HG03095 (cell line): ENCODE measurements at regions not wholly inside any gene's neighbourhood (a gene's known extent, or its start where the extent isn't known, plus 50 kb on each side); places are given as distances from the start of the nearest gene placed in this dataset.

ENCODE experiments used
- ATAC-seq: cut with Tn5 transposase; IDR thresholded peaks from one replicate; pipeline ENCODE4 v1.9.1; 2021; ENCODE audit warnings: moderate library complexity; ENCODE audit not compliant: unreplicated experiment

DNA sequence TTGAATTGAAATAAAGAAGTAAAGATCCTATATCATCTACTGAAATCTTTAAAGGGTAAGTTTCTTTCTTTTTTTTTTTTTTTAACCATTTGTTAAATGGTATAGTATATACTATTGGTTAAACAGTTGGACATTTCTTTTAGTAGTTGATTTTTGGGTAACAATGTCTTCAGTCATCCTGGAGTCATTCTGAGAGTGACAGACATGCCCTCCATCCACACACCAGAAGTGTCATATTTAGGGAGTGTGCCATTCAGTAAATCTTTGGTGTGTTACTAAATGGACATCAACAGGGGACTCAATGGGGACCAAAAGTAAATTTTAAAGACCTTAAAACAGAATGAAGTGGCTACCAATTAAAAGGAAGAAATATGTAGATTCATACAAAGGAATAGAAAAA is 50.8 kb upstream of the SLC39A10 start:
- no peak for ATAC-seq

DNA sequence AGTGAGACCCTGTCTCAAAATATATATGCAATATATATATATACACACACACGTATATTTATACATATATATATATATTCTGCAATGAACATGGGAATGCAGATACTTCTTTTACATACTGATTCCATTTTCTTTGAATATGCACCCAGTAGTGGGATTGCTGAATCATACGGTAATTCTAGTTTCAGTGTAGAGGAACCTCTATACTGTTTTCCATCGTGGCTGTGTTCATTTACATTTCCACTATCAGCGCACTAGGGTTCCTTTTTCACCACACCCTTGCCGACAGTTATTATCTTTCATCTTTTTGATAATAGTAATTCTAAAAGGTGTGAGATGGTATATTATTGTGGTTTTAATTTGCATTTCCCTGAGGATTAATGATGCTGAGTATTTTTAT is 52.3 kb upstream of the SLC39A10 start:
- no peak for ATAC-seq

DNA sequence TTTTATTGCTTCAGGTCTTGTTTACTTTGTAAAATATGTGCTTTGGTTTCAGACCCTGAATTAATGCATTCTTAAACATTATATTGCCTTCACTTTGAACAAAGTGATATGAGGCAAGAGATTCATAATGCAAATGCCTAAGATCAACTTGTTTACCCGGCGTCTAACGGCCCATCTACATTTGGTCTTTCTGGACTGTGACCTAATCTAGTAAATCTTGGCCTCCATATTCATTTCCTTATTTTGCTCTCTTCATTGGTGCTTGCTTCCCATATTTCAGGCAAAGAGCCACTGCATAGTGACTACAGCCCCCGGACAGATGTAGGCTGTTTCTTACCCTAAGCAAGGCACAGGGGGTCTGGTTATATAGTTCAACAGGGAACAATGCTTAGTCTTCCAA is 53.0 kb upstream of the SLC39A10 start:
- no peak for ATAC-seq

DNA sequence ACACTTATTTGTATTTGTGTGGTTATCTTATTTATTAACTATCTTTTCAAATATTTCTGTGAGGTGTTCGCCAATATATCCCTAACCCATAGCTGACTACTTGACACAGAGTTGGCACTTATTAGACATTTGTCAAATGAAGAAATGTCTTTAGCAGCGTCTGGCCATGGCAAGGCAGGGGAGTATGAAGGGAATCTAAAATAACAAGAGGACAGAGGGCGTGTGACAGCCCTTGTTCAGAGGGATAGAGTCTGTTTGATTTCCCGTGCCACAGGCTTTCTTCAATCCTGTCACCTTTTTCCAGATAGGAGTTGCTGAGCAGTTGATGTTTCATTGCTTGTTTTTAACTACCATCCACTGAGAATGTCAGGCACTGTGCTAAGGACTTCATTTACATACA is 53.6 kb upstream of the SLC39A10 start:
- ATAC-seq, result no peak

DNA sequence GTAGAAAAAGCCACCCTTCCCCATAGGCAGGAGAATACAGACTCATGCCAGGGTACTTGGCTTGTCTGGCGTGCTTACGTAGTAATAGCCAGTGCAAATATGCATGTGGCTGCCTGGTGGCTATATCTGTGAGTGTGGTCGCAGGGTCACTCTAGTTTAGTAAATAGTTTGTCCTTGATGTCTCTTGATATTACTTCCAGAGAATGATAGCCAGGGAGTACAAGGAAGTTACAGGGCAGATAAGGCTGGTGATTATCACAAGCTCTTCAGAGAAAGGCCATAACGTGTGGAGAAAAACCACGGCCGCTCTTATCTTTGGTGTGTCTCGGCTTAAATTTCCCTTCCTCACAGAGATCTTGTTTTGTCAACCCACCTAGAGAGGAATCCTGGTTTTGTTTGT is 54.3 kb upstream of the SLC39A10 start:
- no peak for ATAC-seq

DNA sequence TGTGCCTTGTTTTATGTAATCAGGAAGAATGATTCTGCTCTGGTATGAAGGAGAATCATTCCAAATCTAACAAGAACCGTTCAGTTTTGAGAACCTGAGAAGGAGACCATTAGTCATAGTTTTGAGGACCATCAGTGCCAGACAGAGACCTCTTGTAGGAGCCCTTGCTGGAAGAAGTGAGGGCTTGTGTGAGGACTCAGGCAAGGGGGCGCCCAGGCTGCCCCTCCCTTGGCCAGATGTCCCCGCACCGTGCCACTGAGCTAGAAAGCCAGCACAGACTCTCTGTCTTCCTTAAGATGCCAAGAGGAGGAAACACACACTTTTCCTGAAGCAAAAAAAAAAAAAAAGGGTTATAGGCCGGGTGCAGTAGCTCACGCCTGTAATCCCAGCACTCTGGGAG is 55.7 kb upstream of the SLC39A10 start:
- ATAC-seq, result no peak

DNA sequence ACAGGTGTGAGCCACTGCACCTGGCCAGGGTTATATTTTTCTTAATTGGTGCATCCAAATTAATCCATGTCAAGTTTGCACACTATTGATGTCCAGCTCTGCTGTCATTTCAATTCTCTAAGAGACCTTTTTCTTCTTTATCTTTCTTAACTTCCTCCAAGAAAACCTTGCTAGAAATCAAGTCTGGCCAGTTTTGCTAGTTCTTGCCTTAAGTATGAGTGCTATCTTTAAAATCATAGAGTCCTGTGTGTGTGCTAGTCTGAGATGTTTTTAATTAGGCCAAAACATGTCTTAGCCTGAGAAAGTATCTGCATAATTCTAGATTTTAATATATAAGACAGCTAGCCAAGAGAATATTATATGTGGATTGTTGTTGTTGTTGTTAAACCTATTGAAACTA is 56.2 kb upstream of the SLC39A10 start:
- no peak for ATAC-seq

DNA sequence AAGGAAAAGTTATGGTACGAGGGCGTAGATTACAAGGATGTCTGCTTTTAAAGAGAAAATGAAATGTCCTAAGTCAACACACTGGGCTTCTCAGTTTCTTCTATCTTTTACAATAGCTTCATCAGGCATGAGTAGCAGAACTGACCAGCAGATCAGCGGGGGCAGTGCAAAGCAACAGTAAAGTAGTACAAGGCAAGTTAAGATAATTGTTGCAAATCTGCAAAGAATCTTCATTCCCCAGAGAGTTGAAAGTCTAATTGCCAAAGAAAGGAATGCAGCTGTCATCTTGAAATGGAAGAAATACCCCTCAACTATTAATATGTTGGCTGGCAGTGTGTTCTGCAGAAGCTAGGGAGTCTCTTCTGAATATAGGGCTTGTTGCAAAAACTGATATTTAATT is 60.2 kb upstream of the SLC39A10 start:
- no peak for ATAC-seq

DNA sequence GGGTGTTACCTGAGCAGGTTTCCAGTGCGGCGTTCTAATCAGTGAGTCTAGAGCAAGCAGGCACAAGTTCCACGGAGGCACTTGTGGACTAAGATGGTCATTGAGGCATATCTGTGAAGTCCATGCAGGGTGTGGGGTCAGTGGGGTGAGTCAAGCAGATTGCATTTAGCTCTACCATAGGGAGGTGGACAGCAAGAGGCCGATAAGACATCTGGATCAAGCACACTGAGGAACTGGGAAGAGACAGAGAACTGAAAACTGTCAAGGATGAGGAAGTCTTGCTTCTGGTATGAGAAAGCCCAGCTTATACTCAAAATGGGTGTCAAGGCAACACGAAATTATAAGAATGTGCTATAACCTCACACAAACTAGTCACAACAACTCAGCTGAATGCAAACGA is 61.2 kb upstream of the SLC39A10 start:
- no peak for ATAC-seq

DNA sequence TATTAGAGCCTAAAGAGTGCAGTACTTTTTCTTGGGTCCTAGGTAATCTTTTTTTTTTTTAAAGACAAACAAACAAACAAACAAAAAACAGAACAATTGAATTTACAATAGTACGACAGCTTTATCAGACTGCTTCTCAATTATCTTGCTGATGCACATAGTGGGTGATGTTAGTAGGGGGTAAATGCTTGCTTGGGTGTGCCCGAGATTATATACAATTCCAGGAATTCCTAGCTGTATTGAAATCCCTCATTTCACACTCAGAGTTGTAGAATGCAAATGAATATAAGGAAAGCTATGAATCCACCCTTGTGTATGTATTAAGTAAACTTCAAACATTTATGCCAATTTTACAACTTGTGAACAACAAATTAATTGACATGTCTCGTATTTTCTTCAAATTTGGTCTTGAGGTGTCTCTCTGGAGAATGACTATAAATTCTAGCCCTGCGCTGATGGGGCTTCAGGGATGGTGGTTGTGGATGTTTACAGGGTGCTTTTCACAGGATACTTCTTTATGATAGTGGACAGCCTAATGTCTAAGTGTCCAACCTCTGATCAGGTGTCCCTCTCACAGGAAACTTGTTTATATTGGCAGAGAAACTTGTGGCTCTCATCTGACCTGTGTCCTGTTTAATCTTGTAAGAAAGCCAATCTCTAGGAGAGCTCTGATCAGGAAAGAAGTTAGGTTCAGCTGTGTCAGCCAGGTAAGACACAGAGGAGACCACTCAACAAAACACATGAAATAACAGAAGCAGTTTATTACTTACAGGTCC is 61.9 kb upstream of the SLC39A10 start:
- no peak for ATAC-seq

DNA sequence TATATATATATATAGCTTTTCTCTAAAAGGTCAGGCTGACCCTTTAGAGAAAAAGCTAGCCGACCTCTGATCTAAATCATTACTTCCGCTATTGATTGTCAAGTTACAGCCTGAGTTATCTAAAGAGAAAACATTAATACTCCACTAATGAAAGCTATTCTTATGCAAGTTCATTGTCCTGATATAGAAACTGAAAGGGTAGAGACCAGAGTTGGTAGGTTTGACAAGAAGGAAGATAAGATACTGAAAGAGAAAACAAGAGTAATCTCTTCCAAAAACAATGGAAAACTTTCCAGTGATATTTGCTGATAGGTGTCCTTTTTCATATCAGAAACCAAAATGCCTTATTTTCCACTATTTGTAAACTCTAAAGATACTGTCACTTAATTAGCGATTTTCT is 62.8 kb upstream of the SLC39A10 start:
- ATAC-seq, result no peak

DNA sequence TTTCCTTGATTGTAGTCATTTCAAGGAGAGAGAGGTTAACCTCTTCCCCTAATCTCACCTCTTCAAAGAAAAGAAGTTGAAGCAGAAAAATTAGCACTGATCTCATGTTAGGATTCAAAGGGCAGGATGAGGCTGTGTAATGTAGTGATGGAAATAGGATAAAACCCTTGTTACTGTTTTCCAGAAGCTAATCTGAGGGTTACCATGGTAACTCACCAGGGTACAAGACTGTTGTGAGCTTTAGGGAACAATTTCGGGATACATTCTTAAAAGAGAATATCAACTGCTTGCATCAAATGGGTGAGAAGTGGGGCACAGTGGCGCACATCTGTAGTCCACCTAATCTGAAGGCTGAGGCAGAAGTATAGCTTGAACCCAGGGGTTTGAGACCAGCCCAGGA is 64.9 kb upstream of the SLC39A10 start:
- no peak for ATAC-seq

DNA sequence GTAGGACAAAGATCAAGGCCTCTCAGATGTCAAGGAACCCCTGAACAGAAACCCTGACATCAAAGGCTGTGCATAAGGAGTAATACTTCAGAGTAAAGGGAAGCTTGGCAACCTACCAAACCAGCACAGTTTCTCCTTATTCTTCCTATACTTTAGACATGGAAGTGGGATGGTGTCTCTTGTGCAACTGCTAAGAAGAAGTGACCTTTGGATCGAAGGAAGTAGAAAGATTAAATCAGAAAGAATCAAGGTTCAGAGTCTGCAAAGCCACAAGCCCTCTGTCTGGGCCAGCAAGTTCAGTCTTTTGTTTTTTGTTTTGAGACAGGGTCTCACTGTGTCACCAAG is 66.2 kb upstream of the SLC39A10 start:
- no peak for ATAC-seq

DNA sequence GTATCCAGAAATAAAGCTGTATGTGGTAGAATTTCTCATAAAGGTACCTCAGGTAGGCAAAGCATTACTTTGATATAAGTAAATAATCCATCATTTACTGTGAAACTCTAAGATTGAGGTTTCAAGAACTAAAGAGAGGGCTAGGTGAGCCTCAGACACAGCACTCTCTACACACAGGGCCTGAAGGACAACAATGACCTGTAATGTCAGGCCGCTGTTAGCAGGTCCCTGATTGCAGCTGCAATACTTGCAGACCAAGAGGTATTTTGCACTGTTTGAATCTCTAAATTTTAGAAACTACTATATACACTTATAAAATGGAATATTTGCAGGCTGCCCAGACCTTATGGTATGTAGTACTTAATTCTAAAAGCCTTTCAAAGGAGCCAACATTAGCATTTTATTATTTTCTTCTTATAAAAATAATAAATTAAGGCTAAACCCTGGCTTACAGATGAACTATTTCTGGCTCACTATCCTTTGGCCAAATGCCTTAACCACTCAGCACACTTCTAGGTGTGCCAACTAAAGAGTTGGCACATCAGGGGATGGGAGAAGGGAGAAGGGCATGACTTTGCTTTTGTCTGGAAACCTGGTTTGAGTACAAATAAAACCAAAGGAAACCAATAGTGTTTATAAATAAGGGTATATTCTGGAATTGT is 66.7 kb upstream of the SLC39A10 start:
- ATAC-seq, result no peak

DNA sequence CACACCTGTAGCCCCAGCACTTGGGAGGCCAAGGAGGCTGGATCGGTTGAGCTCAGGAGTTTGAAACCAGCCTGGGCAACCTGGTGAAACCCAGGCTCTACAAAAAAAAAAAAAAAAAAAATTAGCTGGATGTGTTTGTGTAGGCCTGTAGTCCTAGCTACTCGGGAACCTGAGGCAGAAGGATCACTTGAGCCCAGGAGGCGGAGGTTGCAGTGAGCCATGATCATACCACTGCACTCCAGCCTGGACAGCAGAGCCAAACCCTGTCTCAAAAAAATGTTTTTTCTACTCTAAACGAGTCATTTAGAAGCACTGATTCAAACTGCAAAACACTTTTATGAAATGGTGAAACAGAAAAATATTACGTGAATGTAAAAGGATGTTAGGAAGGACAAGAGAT is 69.1 kb upstream of the SLC39A10 start:
- ATAC-seq, result no peak

DNA sequence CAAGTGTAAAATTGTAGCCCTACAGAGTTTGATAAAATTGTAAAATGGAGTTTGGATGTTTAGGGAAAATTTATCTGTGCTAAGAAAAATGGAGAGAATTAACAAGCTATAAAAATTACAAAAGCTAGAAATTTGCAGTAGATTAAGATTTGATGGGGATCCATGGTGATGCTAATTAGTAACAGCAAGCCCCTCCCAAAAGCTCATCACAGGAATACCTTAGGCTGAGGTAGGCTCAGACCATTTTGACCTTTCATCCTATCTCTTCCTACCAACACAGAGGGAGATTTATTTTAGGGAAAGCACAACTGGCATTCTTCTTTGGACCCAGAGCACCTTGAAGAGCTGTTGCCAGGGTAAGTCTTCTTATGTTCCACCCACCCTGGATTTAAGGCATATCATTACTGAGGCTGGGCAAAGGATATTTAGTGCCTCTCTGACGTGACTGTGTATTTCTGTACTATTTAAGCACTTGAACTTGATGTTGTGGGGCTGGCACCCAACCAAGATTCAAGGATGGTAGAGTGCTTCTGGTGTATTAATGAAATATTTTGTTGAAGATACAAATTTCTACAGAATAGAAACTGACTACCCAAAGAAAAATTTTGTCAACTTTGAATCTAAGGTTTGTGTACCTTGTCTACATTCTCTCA is 70.8 kb upstream of the SLC39A10 start:
- no peak for ATAC-seq

DNA sequence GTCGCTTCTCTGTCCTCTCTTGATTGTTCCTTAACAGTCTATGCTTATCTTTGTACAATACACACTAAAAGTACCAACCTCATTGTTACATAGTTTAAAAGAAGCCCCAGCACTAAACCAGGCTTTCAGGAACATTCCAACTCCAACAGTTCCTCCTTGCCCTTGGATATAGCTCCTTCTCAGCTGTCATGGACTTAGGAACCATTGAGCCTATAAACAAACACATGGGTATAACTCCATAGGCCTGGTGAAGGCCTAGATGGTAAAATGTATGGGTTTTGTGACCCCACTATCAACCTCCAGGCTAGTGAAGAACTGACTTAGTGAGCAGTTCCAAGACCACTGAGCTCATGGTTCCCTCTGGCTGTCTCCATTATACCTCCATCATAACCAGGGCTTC is 74.8 kb upstream of the SLC39A10 start:
- ATAC-seq, result no peak

DNA sequence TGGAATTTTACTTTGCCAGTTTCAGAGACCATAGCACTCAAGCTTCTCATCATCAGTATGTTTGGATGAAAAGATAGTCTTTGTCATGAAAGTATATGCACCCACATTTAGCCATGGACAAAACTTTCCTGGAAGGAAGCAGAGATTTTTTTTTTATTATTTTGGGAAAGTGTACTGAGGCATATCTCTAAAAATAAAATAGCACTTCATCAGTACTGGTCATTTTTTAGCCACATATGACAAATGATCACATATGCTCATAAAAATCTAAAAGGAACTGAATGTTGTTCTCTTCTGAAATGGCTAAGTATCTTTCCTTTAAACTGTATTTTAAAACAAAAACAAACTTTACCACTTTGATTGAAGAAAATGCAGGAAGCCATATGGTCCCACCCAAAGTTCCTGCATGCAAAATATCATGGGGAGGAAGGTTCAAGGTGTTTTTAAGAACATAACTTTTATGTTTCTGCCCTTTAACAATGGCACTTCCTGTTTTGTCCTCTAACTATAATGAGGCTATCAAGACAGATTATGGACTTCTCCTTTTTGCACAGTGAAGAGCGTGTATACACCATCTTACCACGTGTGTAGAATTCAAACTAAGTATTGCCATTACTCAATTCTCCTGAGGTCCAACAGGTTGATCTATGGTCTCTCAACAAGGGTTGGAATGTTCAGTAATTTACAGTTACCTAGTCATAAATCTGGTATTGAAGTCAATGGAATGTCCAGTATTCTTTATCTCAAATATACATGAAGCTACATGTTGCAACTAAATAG is 77.1 kb upstream of the SLC39A10 start:
- peak; percentile 46 for ATAC-seq

DNA sequence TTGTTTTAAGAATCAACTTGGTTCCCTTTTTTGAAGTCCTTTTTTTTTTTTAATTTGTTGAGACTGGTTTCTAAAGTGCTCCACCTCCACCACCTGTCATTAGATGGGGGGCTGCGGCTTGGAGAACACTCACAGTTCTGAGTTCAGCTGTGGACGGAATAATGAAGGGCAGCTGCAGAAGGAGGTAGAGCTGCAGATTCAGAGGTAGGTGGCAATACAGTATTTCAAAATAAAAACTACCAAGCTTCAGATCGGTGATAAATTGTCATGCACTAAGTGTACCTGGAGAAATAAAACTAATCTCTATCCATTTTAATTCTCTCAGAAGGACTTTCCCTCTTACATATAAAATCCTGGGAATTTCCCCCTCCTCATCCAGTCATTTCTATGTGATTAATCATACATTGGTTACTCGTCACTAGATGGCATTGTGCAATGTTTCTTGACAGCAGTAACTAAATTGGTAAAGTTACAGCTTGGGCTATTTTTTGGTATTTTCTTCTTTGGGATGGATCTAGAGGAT is 81.1 kb upstream of the SLC39A10 start:
- peak; percentile 66 for ATAC-seq

DNA sequence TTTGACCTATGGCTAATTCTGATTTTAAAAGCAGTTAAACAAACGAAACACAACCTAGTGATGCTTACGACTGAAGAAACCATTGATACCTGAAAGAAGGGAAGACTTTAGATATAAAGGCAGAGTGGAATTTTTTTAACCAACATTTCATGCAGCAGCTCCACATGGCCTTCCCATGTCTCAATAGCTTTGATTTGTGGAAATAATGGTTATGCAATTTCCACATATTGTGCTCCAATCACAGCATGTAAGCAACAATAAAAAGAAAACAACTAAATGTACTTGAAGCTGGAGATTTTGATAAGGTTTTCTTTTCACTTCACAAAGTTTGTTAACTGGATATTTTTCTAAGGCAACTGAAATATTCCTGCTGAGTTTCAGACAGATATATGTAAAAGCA is 82.0 kb upstream of the SLC39A10 start:
- no peak for ATAC-seq

DNA sequence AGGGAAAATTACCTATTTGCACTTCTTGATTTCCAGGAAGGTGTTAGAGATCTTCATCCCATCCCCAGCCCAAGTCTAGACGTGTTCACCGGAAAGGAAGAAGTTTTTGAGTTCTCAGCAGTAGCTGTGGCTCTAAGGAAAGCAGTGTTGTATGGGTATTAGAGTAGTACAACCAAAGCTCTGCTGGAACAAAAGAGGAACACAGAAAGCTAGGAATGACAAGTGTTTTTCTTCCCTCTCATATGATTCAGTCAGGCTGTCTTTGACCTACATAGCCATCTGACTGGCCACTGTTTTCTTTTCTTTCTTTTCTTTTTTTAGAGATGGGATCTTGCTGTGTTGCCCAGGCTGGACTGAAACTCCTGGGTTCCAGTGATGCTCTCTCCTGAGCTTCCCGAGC is 82.7 kb upstream of the SLC39A10 start:
- no peak for ATAC-seq
